Activated CD4-positive, alpha-beta T cell treated with anti-CD3 and anti-CD28 coated beads for 4 hours (primary cell): ENCODE measurements at regions not wholly inside any gene's neighbourhood (a gene's known extent, or its start where the extent isn't known, plus 50 kb on each side); places are given as distances from the start of the nearest gene placed in this dataset.

Experiments
- DNase-seq, 2 donors: peaks; one replicate each; pipeline ENCODE4 v3.0.0-alpha.2; 2020

- no peak for DNase-seq
Observed at GRCh38 chr5:168047669-168048111, 243.8 kb upstream of the WWC1 start.

- no peak for DNase-seq
Observed at GRCh38 chr5:168048486-168048885, 243.0 kb upstream of the WWC1 start.

GRCh38 chr5:168052686-168053085 is 238.8 kb upstream of the WWC1 start:
- no peak for DNase-seq

GRCh38 chr5:168054091-168054490 is 237.4 kb upstream of the WWC1 start:
- DNase-seq, result no peak

GRCh38 chr5:168055141-168055683 is 236.2 kb upstream of the WWC1 start:
- no peak for DNase-seq

GRCh38 chr5:168055961-168056360 is 235.5 kb upstream of the WWC1 start:
- DNase-seq, result no peak

GRCh38 chr5:168056499-168057182 is 234.8 kb upstream of the WWC1 start:
- no peak for DNase-seq

GRCh38 chr5:168057905-168058304 is 233.5 kb upstream of the WWC1 start:
- no peak for DNase-seq

- DNase-seq, result no peak
Observed at GRCh38 chr5:168059131-168059530, 232.3 kb upstream of the WWC1 start.

- no peak for DNase-seq
Observed at GRCh38 chr5:168062239-168062638, 229.2 kb upstream of the WWC1 start.

- no peak for DNase-seq
Observed at GRCh38 chr5:168064457-168064856, 227.0 kb upstream of the WWC1 start.

GRCh38 chr5:168064933-168065622 is 226.4 kb upstream of the WWC1 start:
- DNase-seq, result no peak

GRCh38 chr5:168066536-168067208 is 224.8 kb upstream of the WWC1 start:
- DNase-seq, result no peak

GRCh38 chr5:168070761-168071160 is 220.7 kb upstream of the WWC1 start:
- no peak for DNase-seq

- DNase-seq, result no peak
Observed at GRCh38 chr5:168072665-168073064, 218.8 kb upstream of the WWC1 start.

- no peak for DNase-seq
Observed at GRCh38 chr5:168073311-168073710, 218.1 kb upstream of the WWC1 start.

- DNase-seq, result no peak
Observed at GRCh38 chr5:168073991-168074800, 217.2 kb upstream of the WWC1 start.

GRCh38 chr5:168075387-168075786 is 216.1 kb upstream of the WWC1 start:
- no peak for DNase-seq

GRCh38 chr5:168076561-168076991 is 214.9 kb upstream of the WWC1 start:
- no peak for DNase-seq

- no peak for DNase-seq
Observed at GRCh38 chr5:168085261-168086031, 206.0 kb upstream of the WWC1 start.

- DNase-seq, result no peak
Observed at GRCh38 chr5:168086104-168086610, 205.3 kb upstream of the WWC1 start.

GRCh38 chr5:168086746-168087145 is 204.7 kb upstream of the WWC1 start:
- no peak for DNase-seq
